ENCODE measurements at regions not wholly inside any gene's neighbourhood (a gene's known extent, or its start where the extent isn't known, plus 50 kb on each side); places are given as distances from the start of the nearest gene placed in this dataset.

DNA sequence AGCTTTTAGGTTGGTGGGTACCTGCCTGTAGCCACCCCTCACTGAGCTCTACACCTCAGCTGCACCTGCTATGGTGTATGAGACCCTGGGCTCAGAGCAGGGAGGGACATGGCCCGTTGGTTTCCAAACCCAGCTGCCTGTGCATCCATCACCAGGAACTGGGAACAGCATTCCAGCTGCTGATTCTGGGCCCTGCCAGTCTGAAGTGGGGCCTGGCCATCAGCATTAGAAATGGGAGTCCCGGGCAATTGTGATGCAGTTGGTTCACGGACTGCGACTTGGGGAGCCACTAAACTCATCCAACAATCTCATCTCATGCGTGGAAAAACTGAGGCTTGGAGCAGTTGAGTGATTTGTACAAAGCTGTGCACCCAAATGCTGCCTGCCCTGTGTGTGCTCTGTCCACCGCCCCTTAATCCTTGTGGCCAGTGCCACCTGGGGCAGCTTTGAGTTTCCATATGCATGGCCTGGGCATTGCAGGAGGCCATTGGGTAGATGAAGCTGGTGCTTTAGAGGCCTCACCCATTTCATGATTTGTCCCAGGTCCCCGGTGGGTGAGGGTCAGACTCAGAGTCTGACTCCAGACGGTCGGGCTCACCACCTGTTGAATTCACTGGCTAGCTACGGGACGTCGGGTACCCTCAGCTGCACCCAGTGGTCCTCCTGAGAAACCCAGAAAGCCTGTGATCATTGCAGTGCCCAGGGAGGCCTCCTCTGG is 109.0 kb upstream of the SHH start:
- WGBS (ENCODE audit: insufficient coverage), result 94% methylated on average over 12 of the region's 12 CpGs
- Mint-ChIP-seq H3K4me3 (no peak overlapping the region), H3K27ac (no peak overlapping the region), H3K27me3 (ENCODE audit: low read depth in 2 of 2) (peaks cover 0 to 3% of the 10 kb centered on the region in 2 donors), H3K36me3 (no peaks in the 10 kb centered on the region), H3K9me3 (peaks cover 0 to 4% of the 10 kb centered on the region in 2 donors), H3K4me1 (no peaks in the 10 kb centered on the region)
- TF ChIP-seq, protein P1, sequence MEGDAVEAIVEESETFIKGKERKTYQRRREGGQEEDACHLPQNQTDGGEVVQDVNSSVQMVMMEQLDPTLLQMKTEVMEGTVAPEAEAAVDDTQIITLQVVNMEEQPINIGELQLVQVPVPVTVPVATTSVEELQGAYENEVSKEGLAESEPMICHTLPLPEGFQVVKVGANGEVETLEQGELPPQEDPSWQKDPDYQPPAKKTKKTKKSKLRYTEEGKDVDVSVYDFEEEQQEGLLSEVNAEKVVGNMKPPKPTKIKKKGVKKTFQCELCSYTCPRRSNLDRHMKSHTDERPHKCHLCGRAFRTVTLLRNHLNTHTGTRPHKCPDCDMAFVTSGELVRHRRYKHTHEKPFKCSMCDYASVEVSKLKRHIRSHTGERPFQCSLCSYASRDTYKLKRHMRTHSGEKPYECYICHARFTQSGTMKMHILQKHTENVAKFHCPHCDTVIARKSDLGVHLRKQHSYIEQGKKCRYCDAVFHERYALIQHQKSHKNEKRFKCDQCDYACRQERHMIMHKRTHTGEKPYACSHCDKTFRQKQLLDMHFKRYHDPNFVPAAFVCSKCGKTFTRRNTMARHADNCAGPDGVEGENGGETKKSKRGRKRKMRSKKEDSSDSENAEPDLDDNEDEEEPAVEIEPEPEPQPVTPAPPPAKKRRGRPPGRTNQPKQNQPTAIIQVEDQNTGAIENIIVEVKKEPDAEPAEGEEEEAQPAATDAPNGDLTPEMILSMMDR (IDR thresholded peaks at IDR 0.05), result no peak
- Histone ChIP-seq H3K4me1 (ENCODE audit: control insufficient read depth, insufficient read depth, low read length) (no peaks in the 10 kb centered on the region), H3K27ac (ENCODE audit: low read length) (no peak overlapping the region), H3K36me3 (ENCODE audit: control insufficient read depth, insufficient read depth, low read length) (no peaks in the 10 kb centered on the region), H3K9me3 (ENCODE audit: control insufficient read depth, insufficient read depth, low read length) (no peaks in the 10 kb centered on the region), H3K27me3 (ENCODE audit: control insufficient read depth, insufficient read depth, low read length) (no peaks in the 10 kb centered on the region), H3K4me3 (ENCODE audit: low read length) (no peak overlapping the region)
- DNase-seq, result no peak
- intact Hi-C loops (cut with micrococcal nuclease), result no loop called here
- no peak for ATAC-seq

DNA sequence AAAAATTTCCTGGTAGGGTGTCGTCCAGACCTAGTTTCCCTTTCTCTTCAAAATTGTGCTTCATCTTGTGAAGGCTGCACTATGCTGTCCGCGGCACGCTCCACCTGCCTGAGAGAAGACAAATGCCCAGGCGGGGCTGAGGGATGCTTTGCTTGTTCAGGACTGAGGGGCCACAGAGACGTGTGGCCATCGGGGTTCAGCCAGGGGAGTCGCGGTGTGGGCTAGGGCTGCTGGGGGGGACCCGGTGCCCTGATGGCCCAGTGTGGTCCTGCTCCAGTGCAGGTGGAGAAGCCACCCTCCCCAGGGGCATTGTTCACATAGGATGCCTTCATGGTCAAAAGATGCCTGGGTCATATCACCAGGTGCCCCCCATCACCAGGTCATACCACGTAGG is 107.8 kb upstream of the SHH start:
- DNase-seq (no peak), ATAC-seq (no peak)
- Histone ChIP-seq H3K27ac (ENCODE audit: low read length) (no peak overlapping the region), H3K27me3 (ENCODE audit: control insufficient read depth, insufficient read depth, low read length) (no peaks in the 10 kb centered on the region), H3K4me3 (ENCODE audit: low read length) (no peak overlapping the region), H3K36me3 (ENCODE audit: control insufficient read depth, insufficient read depth, low read length) (no peaks in the 10 kb centered on the region), H3K4me1 (ENCODE audit: control insufficient read depth, insufficient read depth, low read length) (no peaks in the 10 kb centered on the region), H3K9me3 (ENCODE audit: control insufficient read depth, insufficient read depth, low read length) (no peaks in the 10 kb centered on the region)
- Mint-ChIP-seq H3K36me3 (no peaks in the 10 kb centered on the region), H3K4me1 (no peaks in the 10 kb centered on the region), H3K9me3 (peaks cover 0 to 4% of the 10 kb centered on the region in 2 donors), H3K27me3 (ENCODE audit: low read depth in 2 of 2) (peaks cover 0 to 3% of the 10 kb centered on the region in 2 donors), H3K27ac (no peak overlapping the region), H3K4me3 (no peak overlapping the region)
- 91% methylated on average over 11 of the region's 11 CpGs for WGBS (ENCODE audit: insufficient coverage)
- intact Hi-C loops (cut with micrococcal nuclease), result no loop called here
- TF ChIP-seq, protein P1 (IDR thresholded peaks at IDR 0.05), result no peak

GRCh38 chr7:155919391-155920067 is 107.3 kb upstream of the SHH start:
- Histone ChIP-seq H3K4me1 (ENCODE audit: control insufficient read depth, insufficient read depth, low read length) (no peaks in the 10 kb centered on the region), H3K36me3 (ENCODE audit: control insufficient read depth, insufficient read depth, low read length) (no peaks in the 10 kb centered on the region), H3K27ac (ENCODE audit: low read length) (no peak overlapping the region), H3K4me3 (ENCODE audit: low read length) (no peak overlapping the region), H3K27me3 (ENCODE audit: control insufficient read depth, insufficient read depth, low read length) (no peaks in the 10 kb centered on the region), H3K9me3 (ENCODE audit: control insufficient read depth, insufficient read depth, low read length) (no peaks in the 10 kb centered on the region)
- no peak for DNase-seq
- H3K4me1 Mint-ChIP-seq, result no peaks in the 10 kb centered on the region
- H3K9me3 Mint-ChIP-seq, result peaks cover 0 to 4% of the 10 kb centered on the region in 2 donors
- TF ChIP-seq, protein P1 (IDR thresholded peaks at IDR 0.05), result no peak
- 88% methylated on average over 13 of the region's 13 CpGs for WGBS (ENCODE audit: insufficient coverage)
- H3K36me3 Mint-ChIP-seq, result no peaks in the 10 kb centered on the region
- H3K27ac Mint-ChIP-seq, result no peak overlapping the region
- no peak for ATAC-seq
- intact Hi-C loops (cut with micrococcal nuclease), result no loop called here
- H3K4me3 Mint-ChIP-seq, result no peak overlapping the region
- H3K27me3 Mint-ChIP-seq (ENCODE audit: low read depth in 2 of 2), result peaks cover 0 to 3% of the 10 kb centered on the region in 2 donors

Data from natural killer cell (primary cell).